CD4-positive, alpha-beta T cell treated with Interleukin-21 for 1 hour (primary cell): ENCODE measurements at regions not wholly inside any gene's neighbourhood (a gene's known extent, or its start where the extent isn't known, plus 50 kb on each side); places are given as distances from the start of the nearest gene placed in this dataset.
"Not testable (repeated sequence)": the region's sequence is repeated elsewhere in the genome, so short reads cannot be mapped to it uniquely, and the experiment has no call there.

Experiments
- DNase-seq: peaks from one replicate; pipeline ENCODE4 v3.0.0-alpha.2; 2020

- no peak for DNase-seq
These were observed 145.5 kb downstream of the CTH start for GRCh38 chr1:70556541-70556940.

- DNase-seq: no peak
These were observed 156.1 kb downstream of the CTH start for GRCh38 chr1:70567167-70567566.

GRCh38 chr1:70571191-70571590 lies 160.1 kb downstream of the CTH start:
- DNase-seq: no peak

GRCh38 chr1:70573317-70573843 lies 162.3 kb downstream of the CTH start:
- DNase-seq: no peak

GRCh38 chr1:70581661-70582060 lies 170.6 kb downstream of the CTH start:
- DNase-seq: no peak

- DNase-seq: no peak
These were observed 172.5 kb downstream of the CTH start for GRCh38 chr1:70583522-70583921.

- no peak for DNase-seq
These were observed 175.0 kb downstream of the CTH start for GRCh38 chr1:70586046-70586445.

GRCh38 chr1:70587872-70588366 lies 176.9 kb downstream of the CTH start:
- DNase-seq: no peak

- not testable (repeated sequence) for DNase-seq
These were observed 182.5 kb downstream of the CTH start for GRCh38 chr1:70593551-70593950.

- DNase-seq: no peak
These were observed 197.7 kb downstream of the CTH start for GRCh38 chr1:70608815-70609214.

GRCh38 chr1:70610164-70610563 lies 199.1 kb downstream of the CTH start:
- DNase-seq: not testable (repeated sequence)

GRCh38 chr1:70616946-70617345 lies 205.9 kb downstream of the CTH start:
- DNase-seq: no peak

- no peak for DNase-seq
These were observed 206.7 kb downstream of the CTH start for GRCh38 chr1:70617728-70618127.

- no peak for DNase-seq
These were observed 216.8 kb downstream of the CTH start for GRCh38 chr1:70627910-70628309.

GRCh38 chr1:70628973-70629372 lies 217.9 kb downstream of the CTH start:
- DNase-seq: no peak

- DNase-seq: no peak
These were observed 221.9 kb downstream of the CTH start for GRCh38 chr1:70633004-70633403.

GRCh38 chr1:70635868-70636267 lies 224.8 kb downstream of the CTH start:
- no peak for DNase-seq

GRCh38 chr1:70641868-70642267 lies 230.8 kb downstream of the CTH start:
- no peak for DNase-seq

- no peak for DNase-seq
These were observed 245.3 kb downstream of the CTH start for GRCh38 chr1:70656361-70656760.

GRCh38 chr1:70659891-70660290 lies 248.8 kb downstream of the CTH start:
- no peak for DNase-seq

- no peak for DNase-seq
These were observed 255.5 kb downstream of the CTH start for GRCh38 chr1:70666381-70667140.

- no peak for DNase-seq
These were observed 256.6 kb downstream of the CTH start for GRCh38 chr1:70667494-70668170.

GRCh38 chr1:70671006-70671405 lies 259.9 kb downstream of the CTH start:
- no peak for DNase-seq

- DNase-seq: no peak
These were observed 261.4 kb downstream of the CTH start for GRCh38 chr1:70672442-70672888.
